ENCODE measurements at regions not wholly inside any gene's neighbourhood (a gene's known extent, or its start where the extent isn't known, plus 50 kb on each side); places are given as distances from the start of the nearest gene placed in this dataset.

- ATAC-seq (no peak), DNase-seq (ENCODE audit: low read depth, low spot score) (no peak)
- H3K9me2 ChIP-seq (ENCODE audit: insufficient read depth), result no peaks in the 10 kb centered on the region
- H3K79me2 ChIP-seq (ENCODE audit: insufficient read depth, low read length), result no peaks in the 10 kb centered on the region
- no peaks in the 10 kb centered on the region for H4K20me1 ChIP-seq (ENCODE audit: insufficient read depth)
- H3K9ac ChIP-seq (ENCODE audit: low read length), result no peak overlapping the region
- POLR2A ChIA-PET, result no interaction called here
- no peak overlapping the region for H3K4me3 ChIP-seq (replicated peaks in 1 of 2; ENCODE audit: low read depth in 1 of 2, low read length in 2 of 2)
- CTCF ChIA-PET, result no interaction called here
- no peaks in the 10 kb centered on the region for H3K36me3 ChIP-seq (ENCODE audit: control insufficient read depth in 1 of 2, insufficient read depth in 2 of 2, low read length in 2 of 2)
- no peaks in the 10 kb centered on the region for H3K9me3 ChIP-seq (ENCODE audit: control insufficient read depth in 1 of 2, insufficient read depth in 1 of 2, low read depth in 1 of 2, low read length in 2 of 2)
- peaks cover 20 to 38% of the 10 kb centered on the region in 2 experiments for H3K4me1 ChIP-seq (ENCODE audit: control insufficient read depth in 1 of 2, insufficient read depth in 2 of 2, low read length in 2 of 2)
- BruUV-seq (replicated peaks), result no TSS peak
- no peak overlapping the region for H3K27ac ChIP-seq (ENCODE audit: low read depth, low read length)
- peaks cover 8% of the 10 kb centered on the region; the same call in 1 of the 2 replicates for H3K27me3 ChIP-seq (ENCODE audit: insufficient read depth, low read length)
- RAD21 ChIA-PET (ENCODE audit: low non-redundant PET in 1 of 2, low total read pairs in 2 of 2, uncharacterized antibody in 2 of 2, unreplicated experiment in 2 of 2), result no interaction called here
- H2AFZ ChIP-seq (ENCODE audit: low read depth, low read length, poor library complexity, severe bottlenecking), result no peak overlapping the region
- H3K4me2 ChIP-seq (ENCODE audit: low read length), result no peak overlapping the region
- intact Hi-C loops (cut with micrococcal nuclease), result no loop called here
- TF ChIP-seq REST (IDR thresholded peaks at IDR 0.05; ENCODE audit: low read depth) (no peak), CEBPB (IDR thresholded peaks at IDR 0.05; ENCODE audit: low read depth) (no peak), TCF7L2 (IDR thresholded peaks at IDR 0.05; ENCODE audit: borderline replicate concordance, extremely low read depth, insufficient read depth, insufficient read length) (no peak), ZFX (IDR thresholded peaks at IDR 0.05) (no peak), RAD21 (IDR thresholded peaks at IDR 0.05; ENCODE audit: low read depth) (no peak), SRF (IDR thresholded peaks at IDR 0.05; ENCODE audit: low read depth) (no peak), POLR2AphosphoS5 (IDR thresholded peaks at IDR 0.05; ENCODE audit: low read depth, low read length) (no peak), SIN3A (IDR thresholded peaks at IDR 0.05; ENCODE audit: low read depth) (no peak), SP1 (IDR thresholded peaks at IDR 0.05; ENCODE audit: low read depth) (no peak), EGR1 (IDR thresholded peaks at IDR 0.05; ENCODE audit: low read depth) (no peak), ZNF274 (IDR thresholded peaks at IDR 0.05; ENCODE audit: low read depth, low read length) (no peak), YY1 (IDR thresholded peaks at IDR 0.05; ENCODE audit: extremely low read depth, insufficient replicate concordance, low read depth, low read length) (no peak), ELF1 (IDR thresholded peaks at IDR 0.05; ENCODE audit: borderline replicate concordance, low read depth) (no peak), EZH2phosphoT487 (IDR thresholded peaks at IDR 0.05; ENCODE audit: borderline replicate concordance) (no peak), EZH2 (IDR thresholded peaks at IDR 0.05) (no peak), POLR2A (IDR thresholded peaks at IDR 0.05; ENCODE audit: borderline replicate concordance, extremely low read depth, insufficient read depth, insufficient read length) (no peak), ATF3 (IDR thresholded peaks at IDR 0.05) (no peak)
- TF ChIP-seq, protein P1, sequence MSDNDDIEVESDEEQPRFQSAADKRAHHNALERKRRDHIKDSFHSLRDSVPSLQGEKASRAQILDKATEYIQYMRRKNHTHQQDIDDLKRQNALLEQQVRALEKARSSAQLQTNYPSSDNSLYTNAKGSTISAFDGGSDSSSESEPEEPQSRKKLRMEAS (IDR thresholded peaks at IDR 0.05), result no peak
Observed at GRCh38 chr2:38438133-38438882, 61.2 kb upstream of the ATL2 start.
